ENCODE measurements at regions not wholly inside any gene's neighbourhood (a gene's known extent, or its start where the extent isn't known, plus 50 kb on each side); places are given as distances from the start of the nearest gene placed in this dataset.
A peak's percentile ranks its signal among the peaks of the same experiment; 100 is the strongest.
"Not testable (repeated sequence)": the region's sequence is repeated elsewhere in the genome, so short reads cannot be mapped to it uniquely, and the experiment has no call there.

GRCh38 chr13:62123409-62123808, 707.8 kb upstream of the PCDH20 start:
- no peak for DNase-seq (ENCODE audit: low read depth in 2 of 2)

- DNase-seq (ENCODE audit: low read depth in 2 of 2): no peak
Observed at GRCh38 chr13:62122434-62122833, 706.8 kb upstream of the PCDH20 start.

GRCh38 chr13:62119739-62120700, 704.4 kb upstream of the PCDH20 start:
- DNase-seq (ENCODE audit: low read depth in 2 of 2): peak in 1 of 2 experiments; percentile 4

- DNase-seq (ENCODE audit: low read depth in 2 of 2): no peak
Observed at GRCh38 chr13:62115831-62116230, 700.2 kb upstream of the PCDH20 start.

- DNase-seq (ENCODE audit: low read depth in 2 of 2): no peak
Observed at GRCh38 chr13:62113179-62113578, 697.5 kb upstream of the PCDH20 start.

GRCh38 chr13:62110079-62110478, 694.4 kb upstream of the PCDH20 start:
- no peak for DNase-seq (ENCODE audit: low read depth in 2 of 2)

GRCh38 chr13:62104136-62104535, 688.5 kb upstream of the PCDH20 start:
- DNase-seq (ENCODE audit: low read depth in 2 of 2): not testable (repeated sequence)

- DNase-seq (ENCODE audit: low read depth in 2 of 2): no peak
Observed at GRCh38 chr13:62096652-62097051, 681.0 kb upstream of the PCDH20 start.

- no peak for DNase-seq (ENCODE audit: low read depth in 2 of 2)
Observed at GRCh38 chr13:62094932-62095331, 679.3 kb upstream of the PCDH20 start.

GRCh38 chr13:62093984-62094780, 678.5 kb upstream of the PCDH20 start:
- DNase-seq (ENCODE audit: low read depth in 2 of 2): no peak

GRCh38 chr13:62092949-62093348, 677.3 kb upstream of the PCDH20 start:
- DNase-seq (ENCODE audit: low read depth in 2 of 2): no peak

- no peak for DNase-seq (ENCODE audit: low read depth in 2 of 2)
Observed at GRCh38 chr13:62092536-62092935, 676.9 kb upstream of the PCDH20 start.

- DNase-seq (ENCODE audit: low read depth in 2 of 2): no peak
Observed at GRCh38 chr13:62088165-62088564, 672.5 kb upstream of the PCDH20 start.

GRCh38 chr13:62087124-62087523, 671.5 kb upstream of the PCDH20 start:
- no peak for DNase-seq (ENCODE audit: low read depth in 2 of 2)

- DNase-seq (ENCODE audit: low read depth in 2 of 2): no peak
Observed at GRCh38 chr13:62085337-62086229, 669.9 kb upstream of the PCDH20 start.

- no peak for DNase-seq (ENCODE audit: low read depth in 2 of 2)
Observed at GRCh38 chr13:62084728-62085127, 669.1 kb upstream of the PCDH20 start.

GRCh38 chr13:62067821-62068220, 652.2 kb upstream of the PCDH20 start:
- DNase-seq (ENCODE audit: low read depth in 2 of 2): no peak

GRCh38 chr13:62065016-62065415, 649.4 kb upstream of the PCDH20 start:
- no peak for DNase-seq (ENCODE audit: low read depth in 2 of 2)

- DNase-seq (ENCODE audit: low read depth in 2 of 2): no peak
Observed at GRCh38 chr13:62061751-62062150, 646.1 kb upstream of the PCDH20 start.

GRCh38 chr13:62060570-62060969, 644.9 kb upstream of the PCDH20 start:
- no peak for DNase-seq (ENCODE audit: low read depth in 2 of 2)

- DNase-seq (ENCODE audit: low read depth in 2 of 2): no peak
Observed at GRCh38 chr13:62057286-62057685, 641.6 kb upstream of the PCDH20 start.

- no peak for DNase-seq (ENCODE audit: low read depth in 2 of 2)
Observed at GRCh38 chr13:62049992-62050391, 634.3 kb upstream of the PCDH20 start.

Data from fibroblast of skin of left quadriceps (primary cell).